ENCODE measurements at regions not wholly inside any gene's neighbourhood (a gene's known extent, or its start where the extent isn't known, plus 50 kb on each side); places are given as distances from the start of the nearest gene placed in this dataset.

DNA sequence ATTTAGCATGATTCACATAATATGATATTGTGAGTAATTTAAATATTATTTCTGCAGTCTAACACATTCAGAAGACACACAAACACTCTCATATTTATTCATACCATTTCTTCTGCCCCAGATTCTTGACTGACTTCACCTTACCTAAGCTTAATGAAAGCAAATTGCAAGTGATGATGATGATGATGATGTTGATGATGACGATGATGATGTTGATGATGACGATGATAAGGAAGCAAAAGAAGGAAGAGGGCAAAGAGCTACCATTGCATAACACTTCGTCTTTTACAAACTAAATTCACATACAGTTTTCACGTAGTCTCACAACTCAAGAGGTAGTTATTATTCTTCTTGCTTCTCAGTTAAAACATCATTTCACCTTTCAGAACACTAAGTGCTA lies 404.7 kb downstream of the NAF1 start:
- TF ChIP-seq SP1 (IDR thresholded peaks at IDR 0.05), result no peak
- TF ChIP-seq, protein P1, sequence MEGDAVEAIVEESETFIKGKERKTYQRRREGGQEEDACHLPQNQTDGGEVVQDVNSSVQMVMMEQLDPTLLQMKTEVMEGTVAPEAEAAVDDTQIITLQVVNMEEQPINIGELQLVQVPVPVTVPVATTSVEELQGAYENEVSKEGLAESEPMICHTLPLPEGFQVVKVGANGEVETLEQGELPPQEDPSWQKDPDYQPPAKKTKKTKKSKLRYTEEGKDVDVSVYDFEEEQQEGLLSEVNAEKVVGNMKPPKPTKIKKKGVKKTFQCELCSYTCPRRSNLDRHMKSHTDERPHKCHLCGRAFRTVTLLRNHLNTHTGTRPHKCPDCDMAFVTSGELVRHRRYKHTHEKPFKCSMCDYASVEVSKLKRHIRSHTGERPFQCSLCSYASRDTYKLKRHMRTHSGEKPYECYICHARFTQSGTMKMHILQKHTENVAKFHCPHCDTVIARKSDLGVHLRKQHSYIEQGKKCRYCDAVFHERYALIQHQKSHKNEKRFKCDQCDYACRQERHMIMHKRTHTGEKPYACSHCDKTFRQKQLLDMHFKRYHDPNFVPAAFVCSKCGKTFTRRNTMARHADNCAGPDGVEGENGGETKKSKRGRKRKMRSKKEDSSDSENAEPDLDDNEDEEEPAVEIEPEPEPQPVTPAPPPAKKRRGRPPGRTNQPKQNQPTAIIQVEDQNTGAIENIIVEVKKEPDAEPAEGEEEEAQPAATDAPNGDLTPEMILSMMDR (IDR thresholded peaks at IDR 0.05; ENCODE audit: low read depth, low read length, missing input control), result no peak
- TF ChIP-seq, protein P2, sequence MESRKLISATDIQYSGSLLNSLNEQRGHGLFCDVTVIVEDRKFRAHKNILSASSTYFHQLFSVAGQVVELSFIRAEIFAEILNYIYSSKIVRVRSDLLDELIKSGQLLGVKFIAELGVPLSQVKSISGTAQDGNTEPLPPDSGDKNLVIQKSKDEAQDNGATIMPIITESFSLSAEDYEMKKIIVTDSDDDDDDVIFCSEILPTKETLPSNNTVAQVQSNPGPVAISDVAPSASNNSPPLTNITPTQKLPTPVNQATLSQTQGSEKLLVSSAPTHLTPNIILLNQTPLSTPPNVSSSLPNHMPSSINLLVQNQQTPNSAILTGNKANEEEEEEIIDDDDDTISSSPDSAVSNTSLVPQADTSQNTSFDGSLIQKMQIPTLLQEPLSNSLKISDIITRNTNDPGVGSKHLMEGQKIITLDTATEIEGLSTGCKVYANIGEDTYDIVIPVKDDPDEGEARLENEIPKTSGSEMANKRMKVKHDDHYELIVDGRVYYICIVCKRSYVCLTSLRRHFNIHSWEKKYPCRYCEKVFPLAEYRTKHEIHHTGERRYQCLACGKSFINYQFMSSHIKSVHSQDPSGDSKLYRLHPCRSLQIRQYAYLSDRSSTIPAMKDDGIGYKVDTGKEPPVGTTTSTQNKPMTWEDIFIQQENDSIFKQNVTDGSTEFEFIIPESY (IDR thresholded peaks at IDR 0.05), result no peak
- TF ChIP-seq YY1 (IDR thresholded peaks at IDR 0.05), result no peak
- no peak for TF ChIP-seq TAF1 (conservative IDR thresholded peaks at IDR 0.05)
- TF ChIP-seq EGR1 (IDR thresholded peaks at IDR 0.05; ENCODE audit: low read depth in 2 of 2), result no peak
- TF ChIP-seq JUND (IDR thresholded peaks at IDR 0.05), result no peak

All from liver (tissue), 3 donors.